Transverse colon (tissue), 4 donors: ENCODE measurements at regions not wholly inside any gene's neighbourhood (a gene's known extent, or its start where the extent isn't known, plus 50 kb on each side); places are given as distances from the start of the nearest gene placed in this dataset.
A peak's percentile ranks its signal among the peaks of the same experiment; 100 is the strongest.

Experiments used
- DNase-seq: peaks from one replicate; pipeline ENCODE4 v3.0.0-alpha.2; 2019
- H3K27ac ChIP-seq, 4 donors: fragments of 200-600 bp; sonication (generic); 2 replicates each; pipeline ENCODE4 v1.5.1; 2016 to 2018; ENCODE audit warnings: inconsistent platforms in 4 of 4
- H3K27me3 ChIP-seq: fragments of 200-600 bp; sonication (generic); 2 replicates; pipeline ENCODE4 v1.5.1; 2017; ENCODE audit warnings: inconsistent platforms
- H3K36me3 ChIP-seq, 4 donors: fragments of 200-600 bp; sonication (generic); 2 replicates each; pipeline ENCODE4 v1.5.1; 2017 to 2019; ENCODE audit warnings: inconsistent platforms in 4 of 4
- H3K4me1 ChIP-seq, 4 donors: fragments of 200-600 bp; sonication (generic); 2 replicates each; pipeline ENCODE4 v1.5.1; 2017 to 2020; ENCODE audit warnings: inconsistent platforms in 4 of 4
- H3K4me3 ChIP-seq, 4 donors: fragments of 200-600 bp; sonication (generic); 1 replicate in 1 of 4; 2 replicates in 3 of 4; pipeline versions ENCODE4 v1.5.1 to v1.6.1; 2017 to 2019; ENCODE audit warnings: inconsistent platforms in 4 of 4
- H3K9me3 ChIP-seq, 2 donors: fragments of 200-600 bp; sonication (generic); 2 replicates each; pipeline ENCODE4 v1.5.1; 2017 to 2019; ENCODE audit warnings: inconsistent platforms in 2 of 2
- EP300 ChIP-seq: sonication (generic); formaldehyde crosslinking; IDR thresholded peaks from one replicate; pipeline ENCODE4 v1.6.1; 2017; ENCODE audit warnings: antibody characterized with exemption, low read depth
- POLR2A ChIP-seq: fragments of 450-650 bp; IDR thresholded peaks from one replicate; pipeline ENCODE4 v1.6.1; 2016; ENCODE audit warnings: antibody characterized with exemption, mild to moderate bottlenecking, moderate library complexity
- POLR2AphosphoS5 ChIP-seq, 3 donors: sonication (generic); formaldehyde crosslinking; IDR thresholded peaks; one replicate each; pipeline ENCODE4 v1.6.1; 2016; ENCODE audit warnings: antibody characterized with exemption in 3 of 3
- WGBS, 2 donors: methylation state at CpG; one replicate each; pipeline ENCODE4 v1.1.5; 2018; ENCODE audit warnings: low coverage in 1 of 2; 5-methylcytosine and 5-hydroxymethylcytosine counted together
- in situ Hi-C, 4 donors: fragments of 200-750 bp; cut with MboI; loops; one replicate each; pipeline versions ENCODE4 v1.15.0 to v1.15.1; 2017; ENCODE audit warnings: low sequenced_read_pairs in 3 of 4, low pct_ligation_motif_present in 1 of 4, low pct_unique_long_range_greater_than_20kb in 1 of 4
- intact Hi-C: fragments of 100-400 bp; cut with DNase I; formaldehyde crosslinking; loops from one replicate; pipeline ENCODE4 v1.15.1; 2023; ENCODE audit warnings: low total_unique reads
- TF ChIP-seq, protein P1 (sequence below), 5 experiments: fragments of 200-600 bp in 3 of 5; fragments of 450-650 bp in 2 of 5; sonication (generic) in 3 of 5; IDR thresholded peaks; 1 replicate in 2 of 5; 2 replicates in 3 of 5; pipeline ENCODE4 v1.5.1; 2016 to 2017; ENCODE audit warnings: antibody characterized with exemption in 5 of 5, inconsistent platforms in 3 of 5, mild to moderate bottlenecking in 2 of 5, moderate library complexity in 1 of 5

DNA sequence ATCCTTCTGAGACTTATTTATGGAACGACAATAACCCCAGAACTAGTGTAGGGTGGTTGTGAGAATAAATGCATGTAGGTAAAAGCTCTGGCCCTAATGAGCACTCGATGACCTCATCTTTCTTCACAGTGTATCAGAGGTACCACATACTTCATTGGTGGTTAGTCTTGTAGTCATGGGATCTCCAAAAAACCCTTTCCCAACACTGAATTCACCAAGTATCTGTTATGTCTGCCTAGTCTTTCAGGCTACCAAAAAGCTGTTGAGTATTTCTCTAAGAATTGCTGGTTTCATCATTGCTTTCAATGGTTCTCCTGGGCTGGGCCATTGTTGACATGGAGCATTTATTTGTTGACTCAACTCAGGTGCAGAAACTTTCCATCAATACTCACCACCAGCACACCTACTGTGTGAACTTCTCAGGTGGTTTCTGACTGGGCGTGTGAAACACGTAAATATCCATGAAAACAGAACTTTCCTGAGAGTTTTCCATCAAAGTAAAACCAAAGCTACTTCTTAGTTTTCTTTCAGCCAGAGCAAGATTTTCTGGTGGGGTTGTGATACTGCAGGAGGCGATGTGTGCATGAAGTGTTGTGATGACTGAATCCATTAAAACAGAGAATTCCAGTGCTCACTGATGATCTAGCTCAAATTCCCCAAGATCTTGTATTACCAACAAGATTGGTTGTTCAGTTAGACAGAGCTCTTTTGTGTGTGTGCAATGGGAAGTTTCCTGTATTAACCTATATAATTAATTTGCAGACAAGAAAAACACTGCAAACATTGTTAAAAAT, 51.4 kb upstream of the SLC35B4 start:
- in situ Hi-C loops: no loop called here
- intact Hi-C loops: no loop called here
- Histone ChIP-seq H3K4me1 (peaks cover 0 to 14% (median 8%) of the 10 kb centered on the region in 4 donors), H3K4me3 (no peak overlapping the region), H3K36me3 (no peaks in the 10 kb centered on the region), H3K9me3 (no peaks in the 10 kb centered on the region), H3K27ac (peak overlapping the region in 1 of 4 donors; percentile 43), H3K27me3 (no peaks in the 10 kb centered on the region)
- TF ChIP-seq POLR2AphosphoS5 (IDR thresholded peaks at IDR 0.05) (no peak), POLR2A (no peak), EP300 (no peak)
- TF ChIP-seq, protein P1, sequence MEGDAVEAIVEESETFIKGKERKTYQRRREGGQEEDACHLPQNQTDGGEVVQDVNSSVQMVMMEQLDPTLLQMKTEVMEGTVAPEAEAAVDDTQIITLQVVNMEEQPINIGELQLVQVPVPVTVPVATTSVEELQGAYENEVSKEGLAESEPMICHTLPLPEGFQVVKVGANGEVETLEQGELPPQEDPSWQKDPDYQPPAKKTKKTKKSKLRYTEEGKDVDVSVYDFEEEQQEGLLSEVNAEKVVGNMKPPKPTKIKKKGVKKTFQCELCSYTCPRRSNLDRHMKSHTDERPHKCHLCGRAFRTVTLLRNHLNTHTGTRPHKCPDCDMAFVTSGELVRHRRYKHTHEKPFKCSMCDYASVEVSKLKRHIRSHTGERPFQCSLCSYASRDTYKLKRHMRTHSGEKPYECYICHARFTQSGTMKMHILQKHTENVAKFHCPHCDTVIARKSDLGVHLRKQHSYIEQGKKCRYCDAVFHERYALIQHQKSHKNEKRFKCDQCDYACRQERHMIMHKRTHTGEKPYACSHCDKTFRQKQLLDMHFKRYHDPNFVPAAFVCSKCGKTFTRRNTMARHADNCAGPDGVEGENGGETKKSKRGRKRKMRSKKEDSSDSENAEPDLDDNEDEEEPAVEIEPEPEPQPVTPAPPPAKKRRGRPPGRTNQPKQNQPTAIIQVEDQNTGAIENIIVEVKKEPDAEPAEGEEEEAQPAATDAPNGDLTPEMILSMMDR (IDR thresholded peaks at IDR 0.05): no peak
- 92 to 93% methylated on average over 3 to 5 of the region's 5 CpGs for WGBS, 2 donors
- no peak for DNase-seq
